Esophagus mucosa (tissue), 1 donor: ENCODE measurements at regions not wholly inside any gene's neighbourhood (a gene's known extent, or its start where the extent isn't known, plus 50 kb on each side); places are given as distances from the start of the nearest gene placed in this dataset.

Experiments
- ATAC-seq: fragments of 200-7000 bp; cut with Tn5 transposase; one replicate; pipeline ENCODE4 v1.9.1; 2020
- donor health status: DM: yes; HTN: yes; CAD: no.

GRCh38 chr11:91433284-91434010 lies 791.2 kb upstream of the FAT3 start:
- no peak for ATAC-seq

GRCh38 chr11:91421641-91422040 lies 803.0 kb upstream of the FAT3 start:
- no peak for ATAC-seq

GRCh38 chr11:91407842-91408241 lies 816.8 kb upstream of the FAT3 start:
- ATAC-seq = no peak

GRCh38 chr11:91406009-91406408 lies 818.6 kb upstream of the FAT3 start:
- no peak for ATAC-seq

DNA sequence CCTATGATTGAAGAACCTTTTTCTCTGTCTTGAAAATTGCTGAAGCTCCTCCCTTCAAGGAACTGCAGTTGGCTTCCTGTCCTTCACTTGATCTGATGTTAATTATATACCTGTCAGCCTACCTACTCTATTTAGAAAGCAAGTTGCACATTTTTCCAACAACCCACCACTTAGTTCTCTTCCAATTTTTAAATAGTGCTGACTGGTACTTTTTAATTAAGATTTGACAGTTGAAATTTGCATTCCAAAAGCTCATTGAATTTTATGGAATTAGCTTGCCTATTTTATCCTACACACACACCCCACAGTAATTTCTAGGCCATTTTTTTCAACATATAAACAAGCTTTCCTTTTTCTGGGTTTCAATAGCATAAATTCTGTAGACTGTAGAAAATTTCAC lies 820.3 kb upstream of the FAT3 start:
- ATAC-seq = no peak

- ATAC-seq = no peak
Observed at GRCh38 chr11:91397134-91397468, 827.5 kb upstream of the FAT3 start.

DNA sequence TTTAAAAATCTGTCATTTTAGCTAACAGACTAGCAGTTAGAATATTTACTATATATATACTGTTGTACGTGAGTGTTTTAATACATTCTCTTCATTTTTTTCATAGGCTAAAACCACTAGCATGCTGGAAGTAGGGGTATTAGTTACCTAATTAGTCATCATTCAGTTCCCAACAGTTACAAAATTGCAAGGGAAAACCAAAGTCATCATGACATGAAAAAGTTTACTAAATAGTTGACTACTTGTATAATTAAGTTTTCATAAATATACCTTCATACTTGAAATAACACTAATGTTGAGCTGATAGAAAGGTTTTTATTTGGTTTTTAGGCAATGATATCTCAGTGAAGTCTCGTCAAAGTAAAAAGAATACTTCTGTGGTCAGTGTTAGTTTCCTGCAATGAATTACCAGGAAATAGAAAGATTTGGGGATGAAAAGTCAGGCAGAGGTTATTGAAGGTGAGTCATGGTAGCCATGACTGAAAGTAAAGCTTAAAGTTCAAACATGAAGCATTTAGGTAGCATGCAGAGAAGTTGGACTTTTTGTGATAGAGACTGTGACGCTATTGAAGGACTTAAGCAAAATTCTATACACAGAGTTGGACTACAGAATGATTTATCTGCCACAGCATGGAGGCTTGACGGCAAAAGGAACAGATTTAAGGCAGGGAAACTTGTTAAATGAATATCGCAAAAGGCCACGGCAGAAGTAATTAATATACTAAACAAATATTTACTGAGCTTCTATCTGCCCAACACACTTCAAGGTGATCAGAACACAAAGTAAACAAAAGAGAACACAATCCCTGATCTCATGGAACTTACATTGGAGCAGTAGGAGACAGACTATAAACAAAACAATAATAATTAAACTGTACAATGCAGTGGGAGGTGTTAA lies 828.1 kb upstream of the FAT3 start:
- no peak for ATAC-seq

DNA sequence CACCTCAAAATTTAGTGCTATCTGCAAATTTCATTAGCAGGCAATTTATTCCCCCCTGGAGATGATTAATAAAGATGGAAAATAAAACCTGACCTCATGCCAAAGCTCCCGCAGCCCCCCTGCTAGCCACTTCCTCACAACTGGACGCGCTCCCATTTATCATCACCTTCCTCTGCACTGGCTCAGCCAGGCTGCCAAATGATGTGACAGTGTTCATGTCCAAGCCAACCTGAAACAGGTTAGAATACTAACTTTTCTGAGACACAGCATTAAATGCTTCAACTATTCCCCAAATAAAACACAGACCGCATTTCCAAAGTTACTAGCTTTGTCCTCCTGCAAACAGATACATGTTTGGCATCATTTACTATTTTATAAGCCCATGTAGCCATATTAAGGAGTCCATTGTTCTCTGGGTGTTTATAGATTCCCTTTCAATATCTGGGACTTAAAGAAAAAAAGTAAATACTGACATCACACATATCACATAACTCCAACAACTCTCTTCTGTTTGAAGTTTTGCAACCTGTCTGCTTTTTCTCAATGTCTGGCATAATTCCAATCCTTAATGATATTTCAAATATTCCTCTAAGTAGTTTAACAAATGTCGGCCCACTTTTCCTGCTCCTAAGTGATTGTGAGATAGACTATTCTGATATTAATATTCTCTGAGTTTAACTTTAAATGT lies 829.7 kb upstream of the FAT3 start:
- ATAC-seq = no peak

DNA sequence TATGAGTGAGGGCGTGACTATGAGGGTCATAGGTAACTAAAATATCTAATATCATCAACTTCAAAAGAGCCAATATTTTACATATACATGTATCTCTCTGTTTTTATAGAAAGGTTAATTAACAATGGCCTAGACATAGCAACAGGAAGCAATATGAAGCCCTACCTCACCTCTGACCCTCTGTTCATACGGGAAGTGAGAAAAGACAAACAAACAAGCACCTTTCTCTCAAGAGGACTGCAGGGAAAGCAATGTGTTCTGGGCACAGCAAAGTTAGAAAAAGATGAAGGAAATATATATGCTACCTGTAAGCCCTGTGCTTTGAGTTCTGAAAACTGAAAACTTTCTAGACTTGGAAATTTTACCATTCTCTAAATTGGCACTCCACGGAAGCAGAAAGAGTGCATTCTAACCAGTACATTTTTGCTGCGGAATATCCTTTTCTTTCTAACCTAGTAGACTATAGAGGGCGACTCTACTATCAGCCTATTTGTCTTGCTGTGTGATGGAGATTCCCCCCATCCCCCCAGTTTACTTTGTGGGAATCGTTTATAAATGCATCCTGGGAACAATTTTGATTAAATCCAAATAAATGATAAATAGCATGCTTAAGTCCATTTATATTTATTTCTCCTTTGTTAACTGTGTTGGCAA lies 830.4 kb upstream of the FAT3 start:
- no peak for ATAC-seq

DNA sequence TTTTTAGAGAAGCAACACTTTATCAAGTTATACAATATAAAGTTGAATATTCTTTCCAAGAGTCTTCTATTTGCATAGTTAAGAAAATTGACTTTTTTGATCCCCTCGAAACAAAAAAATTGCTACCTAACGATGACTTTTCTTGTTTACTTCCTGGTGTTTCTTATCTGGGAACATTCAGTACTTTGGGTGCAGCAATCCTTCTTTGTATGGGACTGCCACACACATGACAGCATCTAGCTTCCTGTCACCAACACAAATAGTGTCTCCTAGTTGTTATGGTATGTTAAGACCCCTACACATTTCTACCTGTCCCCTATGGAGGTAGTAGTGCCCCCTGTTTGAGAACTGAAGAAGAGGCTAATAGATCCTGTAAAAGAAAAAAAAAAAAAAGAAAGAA lies 841.7 kb upstream of the FAT3 start:
- ATAC-seq = no peak

GRCh38 chr11:91374794-91375193 lies 849.8 kb upstream of the FAT3 start:
- ATAC-seq = no peak

DNA sequence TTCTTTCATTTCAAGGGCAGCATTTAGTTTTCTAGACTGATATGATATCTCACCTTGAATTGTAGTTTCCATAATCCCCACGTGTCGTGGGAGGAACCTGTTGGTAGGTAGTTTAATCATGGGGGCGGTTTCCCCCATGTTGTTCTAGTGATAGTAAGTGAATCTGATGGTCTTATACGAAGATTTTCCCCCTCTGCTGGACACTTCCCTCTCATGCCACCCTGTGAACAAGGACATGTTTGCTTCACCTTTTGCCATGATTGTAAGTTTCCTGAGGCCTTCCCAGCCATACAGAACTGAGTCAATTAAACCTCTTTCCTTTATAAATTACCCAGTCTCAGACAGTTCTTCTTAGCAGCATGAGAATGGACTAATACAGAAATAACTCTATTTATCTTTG lies 851.1 kb upstream of the FAT3 start:
- no peak for ATAC-seq

GRCh38 chr11:91366816-91367215 lies 857.8 kb upstream of the FAT3 start:
- ATAC-seq = no peak

DNA sequence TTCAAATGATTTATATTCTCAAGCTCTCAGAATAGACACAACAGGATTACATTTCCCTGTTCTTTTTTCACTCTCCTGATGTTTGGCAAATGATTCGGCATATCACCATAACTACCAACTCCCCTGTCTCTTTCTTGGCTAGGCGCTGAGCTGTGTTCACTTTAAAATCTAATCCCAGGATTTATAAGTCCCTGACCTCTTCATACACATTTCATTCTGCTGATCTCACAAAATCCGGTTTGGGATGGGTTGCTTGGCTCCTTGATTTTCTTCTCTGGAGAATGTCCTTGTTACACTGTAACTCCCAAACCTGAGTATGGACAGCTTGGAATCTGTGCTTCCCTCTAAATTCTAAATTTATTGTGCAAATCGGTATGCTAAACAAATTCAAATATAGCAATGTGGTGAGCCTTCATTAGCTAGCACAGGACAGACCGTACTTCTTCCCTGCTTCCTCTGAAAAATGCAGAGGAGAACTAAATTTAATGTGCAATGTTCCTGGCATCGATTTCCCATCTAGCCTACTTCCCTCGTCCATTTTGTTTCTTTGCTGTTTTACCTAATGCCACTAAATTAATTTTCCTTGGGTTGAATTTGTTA lies 858.5 kb upstream of the FAT3 start:
- no peak for ATAC-seq

DNA sequence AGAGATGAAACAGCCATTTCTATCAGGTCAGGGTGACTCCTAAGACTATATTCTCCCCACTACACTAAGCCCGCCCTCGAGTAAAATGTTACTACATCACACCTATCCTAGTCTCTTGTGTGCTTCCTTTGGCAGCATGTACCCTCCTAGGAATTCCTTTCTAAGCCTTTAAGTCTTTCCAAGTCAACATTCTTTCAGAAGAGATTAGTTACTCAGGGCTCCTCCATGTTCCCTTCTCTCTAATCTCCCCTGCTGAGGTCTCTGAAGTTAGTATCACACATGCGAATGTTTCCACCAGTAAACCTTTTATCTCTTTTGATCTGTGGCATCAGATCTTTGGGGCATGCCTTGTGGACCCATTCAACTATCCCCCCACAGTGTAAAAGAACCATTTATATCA lies 873.7 kb upstream of the FAT3 start:
- ATAC-seq = no peak

DNA sequence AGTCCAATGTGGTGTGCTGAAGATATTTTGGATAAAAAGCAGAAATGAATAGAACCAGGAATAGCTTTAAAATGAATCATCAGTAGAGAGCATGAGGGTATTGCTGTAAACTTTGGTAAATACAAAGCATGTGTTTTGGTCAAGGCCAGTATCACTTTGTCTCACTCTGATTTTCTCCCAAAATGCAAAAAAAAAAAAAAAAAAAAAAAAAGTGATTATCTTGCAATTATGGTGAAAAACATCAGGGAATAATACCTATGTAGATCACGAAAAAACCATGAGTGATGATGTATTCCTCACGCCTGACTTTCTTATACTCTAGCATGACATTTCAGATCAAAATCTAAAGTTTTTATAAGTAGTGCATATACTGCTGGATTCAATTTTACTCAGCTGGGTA lies 897.9 kb upstream of the FAT3 start:
- ATAC-seq = no peak

DNA sequence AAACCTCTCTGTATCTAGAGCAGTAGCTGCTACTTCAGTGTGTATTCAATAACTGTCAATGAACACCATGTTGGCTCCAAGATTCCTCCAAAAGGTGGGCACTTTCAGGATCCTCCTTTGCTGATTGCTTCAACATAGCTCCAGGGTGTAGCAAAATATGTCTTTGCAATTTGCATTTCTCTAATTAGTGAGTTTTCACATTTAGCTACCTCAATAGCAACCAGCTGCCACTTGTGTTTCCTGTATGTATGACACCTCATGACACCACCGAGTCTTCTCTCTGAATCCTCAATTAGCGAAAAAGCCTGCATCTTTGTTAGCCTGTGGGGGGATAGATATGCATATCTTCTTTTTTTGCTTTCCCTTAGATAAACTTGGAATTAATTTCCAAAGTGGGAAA lies 898.3 kb upstream of the FAT3 start:
- ATAC-seq = no peak

DNA sequence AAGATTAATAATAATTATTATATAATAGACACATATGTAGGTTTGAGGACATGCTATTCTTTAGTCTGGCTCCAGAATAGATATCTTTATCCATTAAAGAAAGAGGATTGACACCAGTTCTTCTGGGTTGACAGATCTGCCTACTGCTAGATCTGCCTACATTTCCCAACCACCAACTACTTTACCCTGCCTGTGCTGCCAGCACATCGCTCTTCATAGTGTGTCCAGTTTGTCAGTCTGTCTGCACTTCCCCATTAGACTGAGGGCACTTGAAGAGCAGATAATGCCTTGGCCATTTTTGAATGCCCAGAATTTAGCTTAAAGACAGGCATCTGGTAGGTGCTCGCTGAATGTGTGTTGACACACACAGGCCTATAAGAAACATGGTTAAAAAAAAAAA lies 910.1 kb upstream of the FAT3 start:
- ATAC-seq = no peak

GRCh38 chr11:91312541-91312940 lies 912.1 kb upstream of the FAT3 start:
- ATAC-seq = no peak

DNA sequence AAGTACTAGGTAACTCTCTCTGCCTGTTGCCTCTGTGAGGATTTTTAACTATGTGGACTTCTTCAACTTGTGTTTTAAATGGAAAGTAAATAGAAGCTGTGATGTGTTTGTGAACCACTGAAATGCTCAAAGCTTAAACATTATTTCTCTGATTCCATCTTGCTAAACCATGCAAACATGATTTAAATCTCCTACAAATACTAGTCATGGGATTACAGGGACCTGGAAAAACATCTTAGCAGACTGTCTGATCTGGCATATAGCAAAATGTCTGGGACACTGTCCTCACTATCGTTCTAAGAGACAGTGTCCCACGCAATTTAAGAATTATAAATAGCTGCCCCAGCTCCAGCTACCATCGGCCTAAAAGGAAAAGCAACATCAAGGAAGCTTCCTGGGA lies 914.5 kb upstream of the FAT3 start:
- no peak for ATAC-seq

- ATAC-seq = no peak
Observed at GRCh38 chr11:91308069-91308468, 916.5 kb upstream of the FAT3 start.

- no peak for ATAC-seq
Observed at GRCh38 chr11:91305402-91305801, 919.2 kb upstream of the FAT3 start.

DNA sequence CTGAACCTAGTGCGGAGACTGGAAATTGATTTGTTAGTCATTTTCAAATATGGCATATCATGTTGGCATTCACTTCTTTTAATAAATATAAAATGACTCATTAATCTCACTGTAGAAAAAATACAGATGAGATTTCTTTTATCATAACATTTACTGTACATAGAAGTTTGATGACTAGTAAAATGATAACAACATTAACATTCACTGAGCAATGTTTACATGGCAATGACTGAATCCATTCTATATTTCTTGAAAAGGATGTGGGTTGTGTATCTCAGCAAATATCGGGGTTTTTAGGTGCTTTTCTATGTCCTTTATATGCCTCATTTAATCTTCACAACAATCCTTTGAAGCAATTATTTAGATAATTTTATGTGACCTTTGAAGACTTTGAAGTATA lies 920.9 kb upstream of the FAT3 start:
- ATAC-seq = no peak
